ENCODE measurements at regions not wholly inside any gene's neighbourhood (a gene's known extent, or its start where the extent isn't known, plus 50 kb on each side); places are given as distances from the start of the nearest gene placed in this dataset.

- no peak for DNase-seq
These were observed 97.4 kb downstream of the SHOX start for GRCh38 chrX:727738-728621.

GRCh38 chrX:725971-726370 lies 95.4 kb downstream of the SHOX start:
- DNase-seq: no peak

- no peak for DNase-seq
These were observed 93.7 kb downstream of the SHOX start for GRCh38 chrX:724256-724655.

GRCh38 chrX:723781-724180 lies 93.2 kb downstream of the SHOX start:
- DNase-seq: peak; percentile 12

GRCh38 chrX:721354-721753 lies 90.8 kb downstream of the SHOX start:
- DNase-seq: no peak

- no peak for DNase-seq
These were observed 90.2 kb downstream of the SHOX start for GRCh38 chrX:720825-721224.

GRCh38 chrX:720250-720649 lies 89.7 kb downstream of the SHOX start:
- no peak for DNase-seq

GRCh38 chrX:716136-716535 lies 85.5 kb downstream of the SHOX start:
- DNase-seq: peak; percentile 64

GRCh38 chrX:714131-714530 lies 83.5 kb downstream of the SHOX start:
- no peak for DNase-seq

Data from fibroblast of skin of right quadriceps (primary cell).